ENCODE measurements at regions not wholly inside any gene's neighbourhood (a gene's known extent, or its start where the extent isn't known, plus 50 kb on each side); places are given as distances from the start of the nearest gene placed in this dataset.

DNA sequence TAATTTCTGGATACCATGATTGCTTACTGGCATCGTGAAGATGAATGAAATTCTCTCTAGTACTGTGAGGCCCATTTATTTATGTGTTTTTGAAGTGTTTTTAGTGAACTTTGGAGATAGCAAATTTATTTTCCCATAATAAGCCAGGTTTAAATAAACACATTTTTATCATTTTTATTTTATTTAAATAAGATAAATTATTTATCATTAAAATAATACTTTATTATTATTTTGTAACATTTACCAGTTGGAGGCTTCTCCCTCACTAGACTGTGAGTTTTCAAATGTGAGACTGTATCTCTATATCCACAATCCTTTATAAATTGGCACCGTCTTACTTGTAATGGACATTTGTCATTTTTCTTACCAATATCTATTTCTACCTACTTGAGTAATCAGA, 351.7 kb downstream of the METTL15 start:
- no peak for DNase-seq
- H3K4me1 Mint-ChIP-seq, result no peaks in the 10 kb centered on the region
- no peak overlapping the region for H3K27ac Mint-ChIP-seq
- peaks cover 3% of the 10 kb centered on the region for H3K27me3 Mint-ChIP-seq (ENCODE audit: low read depth, poor library complexity)
- no peaks in the 10 kb centered on the region for H3K36me3 Mint-ChIP-seq (ENCODE audit: low read depth)
- no peak for TF ChIP-seq CTCF (IDR thresholded peaks at IDR 0.05)
- H3K4me3 Mint-ChIP-seq, result no peak overlapping the region
- H3K9me3 Mint-ChIP-seq, result no peaks in the 10 kb centered on the region

DNA sequence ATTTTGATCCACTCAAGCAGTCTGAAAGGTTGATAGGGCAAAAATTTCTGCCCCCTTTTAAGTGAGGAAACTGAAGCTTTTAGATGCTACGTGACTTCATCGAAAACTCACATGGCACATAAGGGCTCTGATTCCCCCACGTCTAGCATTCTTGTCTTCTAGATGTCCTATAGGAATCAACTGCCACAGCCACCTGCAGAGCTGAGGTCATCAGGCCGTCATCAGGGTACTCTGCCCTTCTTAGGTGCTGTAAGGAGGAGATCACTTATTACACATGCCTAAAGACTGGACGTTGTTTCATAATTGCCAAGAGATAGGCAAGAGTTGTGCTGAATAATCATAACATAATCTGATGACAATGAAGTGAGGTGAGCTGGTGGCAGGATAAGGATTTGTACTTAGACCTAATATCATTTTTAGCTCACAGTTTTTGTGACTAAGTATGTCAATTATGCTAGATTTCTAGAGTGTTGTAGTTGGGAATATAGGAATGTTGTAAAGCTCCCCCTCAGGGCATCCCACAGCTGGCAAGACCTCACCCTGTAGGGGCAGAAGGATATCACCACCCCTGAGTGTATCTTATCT, 349.4 kb downstream of the METTL15 start:
- Mint-ChIP-seq H3K27ac (no peak overlapping the region), H3K36me3 (ENCODE audit: low read depth) (no peaks in the 10 kb centered on the region), H3K4me1 (no peaks in the 10 kb centered on the region), H3K4me3 (no peak overlapping the region), H3K27me3 (ENCODE audit: low read depth, poor library complexity) (peaks cover 3% of the 10 kb centered on the region), H3K9me3 (no peaks in the 10 kb centered on the region)
- no peak for DNase-seq
- TF ChIP-seq CTCF (IDR thresholded peaks at IDR 0.05), result no peak

DNA sequence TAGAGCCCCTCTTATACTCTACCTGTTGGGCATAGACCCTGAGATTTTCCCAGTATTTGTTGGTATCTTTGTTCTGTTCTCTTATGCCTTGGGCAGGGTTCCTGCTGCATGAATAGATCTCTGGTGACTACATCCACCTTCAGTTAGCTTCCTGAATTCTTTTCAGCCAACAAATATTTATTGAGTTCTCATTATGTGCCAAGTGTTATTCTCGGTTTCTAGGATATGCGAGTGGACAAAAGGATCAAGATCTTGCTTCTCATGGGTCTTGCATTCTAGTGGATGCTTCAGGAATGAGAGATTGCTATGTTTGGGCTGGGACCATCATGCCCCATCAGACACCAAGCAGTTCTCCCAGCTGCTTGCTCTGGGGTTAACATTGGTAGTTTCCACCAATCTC, 340.0 kb downstream of the METTL15 start:
- H3K4me3 Mint-ChIP-seq, result no peak overlapping the region
- no peak for TF ChIP-seq CTCF (IDR thresholded peaks at IDR 0.05)
- H3K9me3 Mint-ChIP-seq, result no peaks in the 10 kb centered on the region
- H3K27ac Mint-ChIP-seq, result no peak overlapping the region
- no peaks in the 10 kb centered on the region for H3K27me3 Mint-ChIP-seq (ENCODE audit: low read depth, poor library complexity)
- H3K36me3 Mint-ChIP-seq (ENCODE audit: low read depth), result no peaks in the 10 kb centered on the region
- no peaks in the 10 kb centered on the region for H3K4me1 Mint-ChIP-seq
- no peak for DNase-seq

DNA sequence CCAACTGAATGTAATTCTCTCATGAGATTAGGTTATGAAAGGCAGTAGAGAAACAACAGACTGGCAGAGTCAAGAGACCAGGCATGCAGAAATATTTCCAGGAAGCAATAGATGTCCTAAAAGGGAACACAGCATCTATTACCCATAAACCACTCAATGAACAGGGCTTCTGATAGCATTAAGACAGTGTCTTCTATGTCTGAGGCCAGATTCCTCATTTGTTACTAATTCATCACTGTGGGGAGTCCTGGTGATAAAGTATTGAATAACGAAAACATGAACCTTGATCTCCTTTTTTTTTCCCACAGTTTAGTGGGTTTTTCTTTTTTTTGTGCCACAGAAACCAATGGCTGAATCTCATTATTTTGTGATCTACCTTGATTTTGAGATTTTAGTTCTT, 339.0 kb downstream of the METTL15 start:
- no peak for TF ChIP-seq CTCF (IDR thresholded peaks at IDR 0.05)

GRCh38 chr11:28442131-28442530, 333.9 kb downstream of the METTL15 start:
- no peak for TF ChIP-seq CTCF (IDR thresholded peaks at IDR 0.05)
- H3K4me1 Mint-ChIP-seq, result no peaks in the 10 kb centered on the region
- DNase-seq, result no peak
- no peaks in the 10 kb centered on the region for H3K27me3 Mint-ChIP-seq (ENCODE audit: low read depth, poor library complexity)
- no peak overlapping the region for H3K4me3 Mint-ChIP-seq
- no peak overlapping the region for H3K27ac Mint-ChIP-seq
- H3K36me3 Mint-ChIP-seq (ENCODE audit: low read depth), result no peaks in the 10 kb centered on the region
- no peaks in the 10 kb centered on the region for H3K9me3 Mint-ChIP-seq

More for the DNA sequence above, 339.0 kb downstream of the METTL15 start:
- no peak overlapping the region for H3K4me3 Mint-ChIP-seq
- H3K4me1 Mint-ChIP-seq, result no peaks in the 10 kb centered on the region
- no peaks in the 10 kb centered on the region for H3K9me3 Mint-ChIP-seq
- DNase-seq, result no peak
- no peak overlapping the region for H3K27ac Mint-ChIP-seq
- H3K27me3 Mint-ChIP-seq (ENCODE audit: low read depth, poor library complexity), result no peaks in the 10 kb centered on the region
- no peaks in the 10 kb centered on the region for H3K36me3 Mint-ChIP-seq (ENCODE audit: low read depth)

- Mint-ChIP-seq H3K9me3 (no peaks in the 10 kb centered on the region), H3K36me3 (ENCODE audit: low read depth) (no peaks in the 10 kb centered on the region), H3K4me3 (no peak overlapping the region), H3K4me1 (no peaks in the 10 kb centered on the region), H3K27me3 (ENCODE audit: low read depth, poor library complexity) (no peaks in the 10 kb centered on the region), H3K27ac (no peak overlapping the region)
- TF ChIP-seq CTCF (IDR thresholded peaks at IDR 0.05), result no peak
- DNase-seq, result no peak
Observed at GRCh38 chr11:28439403-28439802, 331.2 kb downstream of the METTL15 start.

Measured in nephron progenitor cell (in vitro differentiated cells).